Stimulated activated CD8-positive, alpha-beta memory T cell treated with anti-CD3 and anti-CD28 coated beads, Interleukin-15, amount 100 ng/mL, for 24 hours (primary cell): ENCODE measurements at regions not wholly inside any gene's neighbourhood (a gene's known extent, or its start where the extent isn't known, plus 50 kb on each side); places are given as distances from the start of the nearest gene placed in this dataset.
"Not testable (repeated sequence)": the region's sequence is repeated elsewhere in the genome, so short reads cannot be mapped to it uniquely, and the experiment has no call there.

Experiments used
- DNase-seq: peaks from one replicate; pipeline ENCODE4 v3.0.0-alpha.2; 2020; ENCODE audit warnings: low read depth

DNA sequence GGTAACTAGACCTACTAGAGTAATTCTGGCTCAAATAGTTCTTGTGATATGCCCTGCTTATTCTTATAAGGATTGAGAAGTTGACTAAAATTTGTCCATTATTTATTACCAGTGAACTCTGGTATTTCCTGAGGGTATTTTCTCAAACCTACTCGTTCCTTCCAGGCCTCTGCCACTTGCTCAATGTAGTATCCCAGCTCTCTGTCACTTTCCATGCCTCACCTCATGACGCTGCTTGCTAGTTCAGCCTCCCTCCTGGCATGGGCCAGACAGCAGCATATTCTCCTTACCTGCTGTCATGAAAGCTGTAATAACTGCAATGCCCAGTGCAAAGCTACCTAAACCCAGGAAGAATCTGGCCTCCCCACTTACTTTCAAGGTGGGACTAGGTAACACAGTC lies 602.9 kb upstream of the ADAMTS5 start:
- DNase-seq = no peak

DNA sequence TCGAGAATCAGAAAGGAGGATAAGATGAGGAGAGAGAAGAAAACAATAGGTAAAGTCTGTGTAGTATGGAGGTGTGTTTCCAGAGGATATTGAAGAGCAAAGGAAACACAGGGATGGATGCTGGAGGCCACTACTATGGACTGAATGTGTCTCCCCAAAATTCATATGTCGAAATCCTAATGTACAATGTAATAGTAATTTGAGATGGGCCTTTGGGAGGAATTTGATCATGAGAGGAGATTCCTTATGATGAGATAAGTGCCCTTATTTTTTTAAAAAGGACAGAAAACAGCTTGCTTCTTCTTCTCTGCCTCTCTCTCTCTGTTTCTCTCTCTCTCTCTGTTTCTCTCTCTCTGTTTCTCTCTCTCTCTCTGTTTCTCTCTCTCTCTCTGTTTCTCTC lies 602.2 kb upstream of the ADAMTS5 start:
- DNase-seq = no peak

DNA sequence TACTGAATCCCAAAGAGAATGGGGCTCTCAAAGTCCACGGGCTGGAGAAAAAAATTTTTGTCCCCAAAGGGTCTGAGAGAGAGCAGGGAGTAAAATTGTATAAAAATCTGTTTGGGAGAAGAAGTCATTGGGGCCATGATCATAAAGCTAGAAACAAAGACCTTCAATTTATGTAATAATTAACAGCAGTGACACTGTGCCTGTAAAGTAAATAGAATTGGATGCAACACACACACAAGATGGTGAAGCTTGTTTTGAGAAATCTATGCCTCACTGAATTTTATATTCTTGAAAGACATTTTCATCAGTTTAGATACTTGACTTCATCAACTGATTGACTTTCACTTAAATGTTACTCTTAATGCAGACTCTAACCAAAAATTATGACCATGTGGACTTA lies 600.5 kb upstream of the ADAMTS5 start:
- DNase-seq = no peak

DNA sequence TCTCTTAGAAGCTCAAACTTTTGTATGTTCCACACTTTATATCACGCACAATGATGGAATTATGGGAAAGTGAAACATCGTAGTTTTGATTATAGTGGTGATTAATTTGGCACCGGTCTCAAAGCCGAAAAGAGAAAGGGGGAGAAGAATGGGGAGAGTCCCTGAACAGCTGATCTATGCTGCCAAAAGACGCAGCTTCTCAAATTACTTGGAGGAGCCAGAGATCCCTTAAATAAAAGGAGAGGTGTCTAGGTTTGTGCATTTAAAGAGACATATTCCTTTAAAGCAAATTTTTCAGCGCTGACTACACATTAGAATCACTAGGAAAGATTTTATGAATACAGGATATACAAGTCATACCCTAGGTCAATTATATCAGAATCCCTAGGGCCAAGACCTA lies 599.6 kb upstream of the ADAMTS5 start:
- DNase-seq = no peak

DNA sequence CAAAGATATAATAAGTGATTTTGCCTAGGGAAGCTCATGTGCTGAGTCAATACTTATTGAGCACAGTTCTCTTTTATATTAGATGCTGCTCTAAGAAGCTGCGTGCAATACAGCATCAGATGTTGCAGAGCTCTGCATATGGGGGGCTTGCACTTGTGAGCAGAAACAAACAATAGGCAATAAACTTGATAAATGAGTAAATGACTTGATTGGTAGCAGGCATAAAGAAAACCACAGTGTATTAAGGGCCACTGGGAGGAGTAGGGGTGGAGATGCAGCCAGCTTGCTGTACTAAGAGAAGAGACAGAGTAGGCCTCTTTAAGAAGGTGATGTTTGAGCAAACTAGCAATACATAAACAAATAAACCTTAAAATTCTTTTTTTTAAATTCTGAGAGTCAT lies 598.5 kb upstream of the ADAMTS5 start:
- DNase-seq = no peak

DNA sequence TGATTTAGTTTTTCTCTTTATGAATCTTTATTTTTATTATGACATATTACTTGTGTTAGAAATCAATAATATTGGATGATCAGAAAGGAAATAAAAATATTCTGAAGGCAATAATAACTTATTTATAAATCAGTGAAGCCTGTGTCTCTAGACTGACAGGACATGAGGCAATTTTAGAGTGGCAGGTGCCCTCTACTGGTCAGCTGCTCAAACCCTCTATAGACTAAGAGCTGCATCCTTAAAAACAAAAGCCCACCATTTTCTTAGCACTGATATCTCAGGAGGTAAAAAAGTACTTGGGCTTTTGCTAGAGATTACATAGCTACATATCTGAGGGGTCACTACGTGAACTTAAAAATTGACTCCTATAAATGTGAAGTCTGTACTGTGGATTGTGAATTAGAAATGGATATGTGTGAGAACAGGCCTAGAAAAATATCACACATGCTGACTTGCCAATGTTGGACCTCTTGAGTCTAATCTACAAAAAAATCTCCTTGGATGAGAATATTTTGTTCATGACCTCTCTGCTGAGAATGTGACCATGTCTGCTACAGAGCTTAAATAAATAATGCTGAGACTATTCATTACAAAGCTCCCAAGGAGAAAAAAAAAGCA lies 597.9 kb upstream of the ADAMTS5 start:
- DNase-seq = no peak

DNA sequence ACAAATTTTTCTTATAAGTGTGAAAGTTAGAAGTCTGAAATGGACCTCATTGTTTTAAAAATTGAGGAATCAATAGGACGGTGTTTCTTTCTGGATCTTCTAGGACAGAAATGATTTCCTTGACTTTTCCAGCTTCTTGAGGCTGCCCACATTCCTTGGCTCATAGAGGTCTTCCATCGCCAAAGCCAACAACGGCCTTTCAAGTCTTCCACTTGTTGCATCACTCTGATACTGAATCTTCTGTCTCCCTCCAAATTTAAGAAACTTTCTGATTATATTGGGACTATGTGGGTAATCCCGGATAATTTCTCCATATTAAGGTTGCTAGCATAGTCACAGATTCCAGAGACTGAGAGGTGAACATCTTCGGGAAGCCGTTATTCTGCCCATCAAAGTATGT lies 595.4 kb upstream of the ADAMTS5 start:
- DNase-seq = no peak

DNA sequence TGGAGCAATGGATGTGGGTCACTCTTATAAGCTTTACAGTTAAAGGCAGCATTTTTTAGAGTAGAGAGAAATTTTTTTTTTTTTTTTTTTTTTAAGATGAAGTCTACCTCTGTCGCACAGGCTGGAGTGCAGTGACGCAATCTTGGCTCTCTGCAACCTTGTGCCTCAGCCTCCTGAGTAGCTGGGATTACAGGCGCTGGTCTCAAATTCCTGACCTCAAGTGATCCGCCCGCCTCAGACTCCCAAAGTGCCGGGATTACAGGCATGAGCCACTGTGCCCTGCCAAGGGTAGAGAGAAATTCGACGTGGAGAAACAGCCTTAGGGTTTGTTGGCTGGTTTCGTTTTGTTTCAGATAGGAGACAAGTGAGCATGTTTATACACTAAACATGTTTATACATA lies 594.2 kb upstream of the ADAMTS5 start:
- DNase-seq = no peak

DNA sequence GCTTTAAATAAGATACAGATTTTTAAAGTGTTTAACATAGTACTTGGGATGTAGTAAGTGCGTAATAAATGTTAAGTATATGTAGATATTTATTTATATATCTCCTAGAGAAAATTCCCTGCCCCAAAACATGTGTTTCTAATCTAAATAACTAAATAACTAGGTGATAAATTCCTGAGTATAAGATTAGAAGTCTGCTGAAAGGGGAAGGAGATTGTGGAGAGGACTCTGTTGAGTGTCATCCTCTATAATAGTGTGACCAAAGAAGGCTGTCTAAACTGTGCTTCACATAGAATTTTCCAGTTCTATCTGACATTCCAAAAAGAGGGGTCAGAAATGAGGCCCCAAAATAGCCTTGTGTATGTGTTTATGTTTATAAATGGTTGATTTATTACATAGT lies 590.5 kb upstream of the ADAMTS5 start:
- no peak for DNase-seq

DNA sequence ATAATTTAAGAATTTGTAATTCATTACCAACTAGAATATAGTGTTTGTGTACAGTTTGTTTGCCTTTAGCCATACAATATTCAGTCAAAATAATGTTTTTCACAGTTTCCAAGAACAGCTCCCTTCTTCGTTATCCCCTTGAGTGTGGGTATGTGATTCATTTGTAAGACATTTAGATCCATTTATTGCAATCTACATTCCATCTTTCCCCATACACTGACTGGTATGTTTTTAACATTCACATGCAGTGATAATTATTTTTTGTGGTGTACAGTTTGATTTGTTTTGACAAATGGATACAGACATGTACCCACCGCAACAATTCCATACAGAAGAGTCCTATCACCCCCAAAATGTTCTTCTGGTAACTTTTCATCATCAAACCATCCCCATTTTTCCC lies 589.1 kb upstream of the ADAMTS5 start:
- no peak for DNase-seq

DNA sequence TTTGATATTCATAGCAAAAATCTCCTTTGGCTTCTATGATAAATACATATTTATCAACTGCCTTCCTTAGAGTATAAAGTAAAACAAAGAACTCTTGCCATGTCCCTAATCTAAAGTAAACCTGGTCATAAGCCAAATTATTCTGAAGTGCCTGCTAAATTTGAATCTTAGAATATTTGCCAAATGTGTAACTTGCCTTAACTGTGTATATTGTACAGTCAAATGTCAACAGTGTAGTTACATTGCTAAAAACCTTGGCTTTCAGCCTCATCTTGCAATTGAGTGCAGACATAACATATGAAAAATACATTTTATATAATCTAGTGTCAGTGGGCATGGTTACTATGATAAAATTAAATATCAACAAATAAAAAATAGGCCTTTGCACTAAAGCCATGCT lies 583.4 kb upstream of the ADAMTS5 start:
- no peak for DNase-seq

DNA sequence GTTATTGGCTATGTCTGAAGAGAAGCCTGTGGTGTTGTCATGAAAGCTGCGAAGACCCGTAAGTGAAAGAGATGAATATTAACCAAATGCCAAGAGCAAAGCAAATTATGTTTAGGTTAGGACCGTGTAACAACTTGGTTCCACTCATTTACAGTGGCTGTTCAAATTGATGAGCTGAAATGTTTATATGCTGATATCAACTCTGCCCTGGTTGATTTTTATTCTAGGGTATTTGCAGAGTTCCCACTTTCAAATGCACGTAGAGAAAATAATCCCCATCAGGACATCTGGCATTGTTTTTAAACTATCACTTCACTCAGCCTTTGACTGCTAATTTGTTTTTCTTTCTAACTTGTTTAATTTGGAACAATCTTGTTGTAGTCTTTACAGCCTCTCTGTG lies 581.6 kb upstream of the ADAMTS5 start:
- DNase-seq = no peak

DNA sequence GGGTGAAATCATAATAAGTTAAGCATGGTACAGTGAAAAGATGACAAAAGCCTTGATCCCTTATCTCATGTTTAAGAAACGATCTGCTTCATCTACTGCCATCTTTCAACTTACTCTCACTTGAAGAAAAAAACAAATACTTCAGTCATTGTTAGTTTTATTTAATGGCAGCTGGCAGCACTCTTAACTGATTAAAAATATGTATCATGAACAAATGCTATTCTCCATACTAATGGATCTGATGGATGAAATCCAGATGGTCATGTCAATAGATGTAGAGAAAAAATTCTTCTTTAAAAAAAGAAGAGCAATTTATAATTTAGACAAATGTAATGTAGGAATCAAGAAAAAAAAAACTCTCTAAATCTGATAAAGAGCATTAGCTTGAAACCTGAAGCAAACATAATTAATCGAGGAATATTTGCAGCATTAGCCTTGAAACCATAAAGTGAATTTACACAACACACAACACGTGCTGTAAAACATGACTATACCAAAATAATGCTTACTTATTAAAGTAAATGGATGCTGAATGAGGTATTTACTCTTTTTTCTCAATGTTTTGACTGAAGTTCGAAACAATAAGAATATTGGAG lies 579.0 kb upstream of the ADAMTS5 start:
- no peak for DNase-seq

DNA sequence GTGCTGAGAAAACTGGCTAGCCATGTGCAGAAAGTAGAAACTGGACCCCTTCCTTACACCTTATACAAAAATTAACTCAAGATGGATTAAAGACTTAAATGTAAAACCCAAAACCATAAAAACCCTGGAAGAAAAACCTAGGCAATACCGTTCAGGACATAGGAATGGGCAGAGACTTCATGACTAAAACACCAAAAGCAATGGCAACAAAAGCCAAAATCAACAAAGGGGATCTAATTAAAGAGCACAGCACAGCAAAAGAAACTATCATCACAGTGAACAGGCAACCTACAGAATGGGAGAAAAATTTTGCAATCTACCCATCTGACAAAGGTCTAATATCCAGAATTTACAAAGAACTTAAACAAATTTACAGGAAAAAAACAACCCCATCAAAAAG lies 575.2 kb upstream of the ADAMTS5 start:
- DNase-seq = not testable (repeated sequence)

DNA sequence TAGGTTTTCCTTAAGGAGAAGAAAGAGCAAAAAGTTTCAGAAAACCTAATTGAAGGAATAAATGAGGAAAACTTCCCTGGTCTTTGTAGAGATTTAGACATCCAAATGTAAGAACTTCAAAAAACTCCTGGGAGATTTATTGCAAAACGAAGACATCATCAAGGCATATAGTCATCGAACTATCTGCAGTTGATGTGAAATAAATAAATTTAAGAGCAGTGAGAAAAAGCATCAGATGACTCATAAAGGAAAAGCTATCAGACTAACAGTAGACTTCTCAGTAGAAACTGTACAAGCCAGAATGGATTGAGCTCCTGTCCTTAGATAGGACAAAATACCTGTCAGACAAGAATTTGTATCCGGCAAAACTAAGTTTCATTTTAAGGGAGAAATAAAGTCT lies 569.4 kb upstream of the ADAMTS5 start:
- DNase-seq = no peak

DNA sequence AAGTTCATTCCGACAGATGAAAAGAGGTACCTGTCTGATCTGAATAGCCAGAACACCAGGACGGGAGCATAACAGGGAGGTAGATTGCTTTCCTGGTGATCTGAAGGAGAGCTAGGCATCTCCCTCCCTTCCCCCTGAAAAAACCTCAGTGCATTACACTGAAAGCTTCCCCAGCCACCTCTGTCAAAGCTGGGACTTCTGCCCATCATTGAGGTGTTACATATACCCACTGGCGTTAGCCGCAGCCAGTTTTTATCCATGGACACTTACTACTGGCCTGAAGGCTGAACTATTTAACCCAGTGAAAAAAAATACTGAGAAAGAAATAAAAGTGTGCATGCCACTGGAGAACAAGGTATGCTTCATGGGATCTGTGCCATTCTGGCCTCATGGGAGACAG lies 568.3 kb upstream of the ADAMTS5 start:
- DNase-seq = no peak

DNA sequence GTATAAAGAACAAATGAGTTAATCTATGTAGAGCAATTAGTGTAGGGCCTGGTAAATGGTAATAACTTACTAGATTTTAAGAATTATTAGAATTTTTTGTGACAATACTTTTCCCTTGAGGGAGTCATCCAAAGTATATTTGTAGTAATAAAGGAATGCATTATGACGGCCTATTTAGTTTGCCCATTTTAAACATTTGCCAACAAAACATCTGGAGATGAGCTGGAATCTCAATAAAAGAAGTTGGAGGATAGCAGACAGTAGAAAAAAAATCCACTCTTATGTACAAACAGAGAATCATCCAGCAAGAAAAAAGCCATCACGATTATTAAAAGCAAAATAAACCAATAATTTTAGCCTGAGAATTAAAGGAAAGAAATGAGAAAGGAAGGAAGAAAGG lies 567.3 kb upstream of the ADAMTS5 start:
- no peak for DNase-seq

DNA sequence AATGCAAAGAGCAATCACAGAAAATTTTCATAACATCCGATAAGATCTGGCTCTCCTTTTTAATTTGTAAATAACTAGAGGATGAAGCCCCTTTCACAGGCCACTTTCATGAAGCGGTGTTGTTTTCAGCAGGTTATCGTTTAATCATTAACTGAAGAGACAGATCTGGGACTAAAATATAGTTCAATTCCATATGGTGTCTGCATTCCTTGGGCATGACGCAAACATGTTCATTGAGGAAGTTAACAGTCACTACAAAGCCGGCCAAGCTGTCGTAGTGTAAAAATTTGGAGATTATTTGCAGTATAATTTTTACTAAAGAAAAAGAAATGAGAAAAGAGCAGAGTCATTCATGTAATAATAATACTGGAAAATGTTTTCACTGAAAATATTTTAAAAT lies 565.2 kb upstream of the ADAMTS5 start:
- DNase-seq = no peak

DNA sequence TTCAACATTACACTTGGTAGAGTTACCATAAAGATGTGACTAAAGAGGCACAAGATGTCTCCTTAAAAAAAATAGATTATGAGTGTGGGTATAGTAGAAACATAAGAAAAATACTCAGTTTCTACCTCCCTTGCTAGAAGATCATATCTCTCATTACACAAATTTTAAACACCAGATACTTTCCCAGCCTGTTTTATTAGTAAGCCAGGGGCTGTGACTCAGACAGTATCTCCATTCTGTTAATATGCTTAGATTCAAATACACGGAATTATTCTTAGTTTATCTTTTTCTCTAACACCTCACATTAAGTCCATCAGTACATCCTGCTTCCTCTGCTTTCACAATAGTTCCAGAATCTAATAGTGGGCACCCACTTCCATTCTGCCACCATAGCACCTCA lies 561.8 kb upstream of the ADAMTS5 start:
- DNase-seq = no peak

DNA sequence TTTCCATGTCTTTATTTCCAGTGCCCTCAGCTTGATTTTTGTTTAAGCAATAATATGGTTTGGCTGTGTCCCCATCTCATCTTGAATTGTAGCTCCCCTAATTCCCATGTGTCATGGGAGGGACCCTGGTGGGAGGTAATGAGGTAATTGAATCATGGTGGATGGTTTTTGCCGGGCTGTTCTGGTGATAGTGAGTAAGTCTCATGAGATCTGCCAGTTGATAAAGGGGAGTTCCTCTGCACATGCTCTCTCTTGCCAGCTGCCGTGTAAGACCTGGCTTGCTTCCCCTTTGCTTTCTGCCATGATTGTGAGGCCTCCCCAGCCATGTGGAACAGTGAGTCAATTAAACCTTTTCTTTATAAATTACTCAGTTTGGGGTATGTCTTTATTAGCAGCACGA lies 559.6 kb upstream of the ADAMTS5 start:
- DNase-seq = no peak

DNA sequence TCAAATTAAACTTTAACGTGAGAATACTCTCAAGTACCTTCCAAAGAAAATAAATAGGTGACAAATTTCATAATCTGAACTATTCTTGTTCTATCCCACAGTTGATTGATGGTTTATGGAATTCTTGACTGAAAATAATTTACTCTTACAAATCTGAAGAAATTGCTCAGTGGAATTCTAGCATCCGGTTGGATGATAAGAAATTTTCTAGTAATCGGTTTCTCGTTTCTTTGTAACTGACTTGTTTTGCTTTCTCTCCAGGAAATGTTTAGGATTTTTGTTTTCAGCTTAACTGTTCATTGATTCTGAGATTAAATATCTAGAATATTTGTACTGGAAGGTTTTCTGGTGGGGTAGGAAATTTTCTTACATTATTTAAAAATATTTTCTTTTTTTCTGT lies 558.9 kb upstream of the ADAMTS5 start:
- DNase-seq = no peak

DNA sequence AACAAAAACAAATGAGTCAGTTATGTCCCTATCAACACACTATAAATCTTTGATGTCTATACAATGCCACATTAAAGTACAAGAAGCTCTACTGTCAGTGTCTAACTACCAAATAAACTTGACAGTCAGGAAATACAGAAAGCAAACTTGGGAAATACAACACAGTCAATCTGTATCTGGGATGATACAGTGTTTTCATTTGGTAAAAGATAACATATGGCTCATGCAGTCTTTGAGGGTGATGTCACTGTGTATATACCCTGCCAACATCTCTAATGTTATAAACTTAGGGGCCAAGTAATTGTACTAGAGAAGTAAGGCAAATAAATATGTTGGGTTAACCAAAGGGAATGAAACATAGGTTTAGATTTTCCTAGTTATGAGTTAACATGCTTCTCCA lies 552.5 kb upstream of the ADAMTS5 start:
- DNase-seq = no peak

DNA sequence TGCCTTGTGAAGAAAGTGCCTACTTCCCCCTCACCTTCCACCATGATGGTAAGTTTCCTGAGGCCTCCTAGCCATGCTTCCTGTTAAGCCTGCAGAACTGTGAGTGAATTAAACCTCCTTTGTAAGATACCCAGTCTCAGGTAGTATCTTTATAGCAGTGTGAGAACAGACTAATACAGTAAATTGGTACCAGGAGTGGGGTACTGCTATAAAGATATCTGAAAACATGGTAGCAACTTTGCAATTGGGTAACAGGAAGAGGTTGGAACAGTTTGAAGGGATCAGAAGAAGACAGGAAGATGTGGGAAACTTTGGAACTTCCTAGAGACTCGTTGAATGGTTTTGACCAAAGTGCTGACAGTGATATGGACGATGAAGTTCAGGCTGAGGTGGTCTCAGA lies 550.3 kb upstream of the ADAMTS5 start:
- not testable (repeated sequence) for DNase-seq

DNA sequence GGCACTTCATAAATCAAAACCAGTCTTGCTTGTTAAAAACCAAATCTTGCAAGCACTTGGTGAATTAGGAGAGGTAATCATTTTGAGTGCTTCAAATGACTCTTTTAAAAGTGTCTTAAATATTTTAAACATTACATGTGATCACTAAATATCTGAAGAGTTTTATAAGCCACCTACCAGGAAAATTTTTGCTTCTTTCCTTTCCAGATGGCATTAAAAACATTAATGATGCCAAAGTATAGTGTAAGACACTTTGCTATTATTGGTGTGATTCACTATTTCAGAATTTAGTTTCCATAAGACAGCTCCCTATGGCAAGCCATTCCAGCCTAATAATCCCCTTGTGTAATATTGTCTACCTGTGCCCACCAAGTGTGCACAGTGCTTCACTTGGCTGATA lies 548.8 kb upstream of the ADAMTS5 start:
- DNase-seq = no peak

DNA sequence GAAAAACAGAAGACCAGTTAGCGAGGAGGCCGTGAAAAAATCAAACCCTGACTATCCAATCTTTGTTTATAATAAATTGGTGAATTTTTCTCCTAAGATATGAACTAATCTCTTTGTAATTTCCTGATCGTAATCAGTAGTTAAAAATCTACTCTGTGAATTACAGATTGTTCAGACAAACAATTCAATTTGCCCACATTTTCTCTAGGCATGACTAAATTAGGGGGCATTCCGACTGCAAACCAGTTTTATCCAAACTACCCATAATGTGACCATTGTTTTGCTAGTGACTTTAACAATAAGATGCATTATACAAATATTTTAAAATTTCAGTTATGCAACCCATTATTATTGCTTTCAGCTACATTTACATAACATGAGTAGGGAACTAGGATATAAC lies 546.9 kb upstream of the ADAMTS5 start:
- DNase-seq = no peak
